Fibroblast of mammary gland (primary cell): ENCODE measurements at regions not wholly inside any gene's neighbourhood (a gene's known extent, or its start where the extent isn't known, plus 50 kb on each side); places are given as distances from the start of the nearest gene placed in this dataset.

Experiments
- DNase-seq: peaks from one replicate; pipeline ENCODE4 v3.0.0-alpha.2; 2010; ENCODE audit warnings: low read depth
- H3K4me3 ChIP-seq: 2 replicates; pipeline ENCODE4 v1.5.1; 2011; ENCODE audit warnings: low read depth, mild to moderate bottlenecking, low read length, moderate library complexity; ENCODE audit not compliant: control insufficient read depth
- TF ChIP-seq, protein P1 (sequence below): conservative IDR thresholded peaks from 2 replicates; pipeline ENCODE4 v1.5.1; 2011; ENCODE audit warnings: low read depth, low read length, inconsistent platforms; ENCODE audit not compliant: control insufficient read depth, insufficient read depth

DNA sequence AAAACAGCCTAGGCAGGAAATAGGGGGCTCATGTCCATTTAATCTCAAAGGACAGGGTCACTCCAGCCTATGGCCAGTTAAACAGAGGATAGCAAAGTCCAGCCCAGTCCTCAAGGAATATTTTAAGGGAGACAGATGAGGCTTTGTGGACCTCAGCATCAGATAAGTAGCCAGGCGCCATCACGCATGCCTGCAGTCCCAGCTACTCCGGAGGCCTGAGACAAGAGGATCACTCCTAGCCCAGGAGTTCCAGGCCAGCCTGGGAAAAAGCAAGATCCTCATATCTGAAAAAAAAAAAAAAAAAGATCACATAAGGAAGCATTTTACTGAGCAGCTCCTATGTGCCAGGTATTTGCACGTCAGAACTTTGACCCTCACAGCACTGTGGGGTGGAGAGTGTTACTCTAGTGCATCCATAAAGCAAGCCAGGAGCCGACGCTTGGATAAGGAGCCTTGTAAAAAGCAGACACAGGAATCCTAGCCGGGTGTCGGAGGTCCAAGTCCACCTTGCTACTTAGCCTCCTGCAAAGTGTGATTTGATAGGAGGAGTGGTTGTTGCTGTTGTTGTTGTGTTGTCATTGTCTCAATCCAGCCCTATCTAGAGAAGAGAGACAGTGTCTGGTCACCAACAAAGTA, 61.8 kb upstream of the DOCK1 start:
- no peak for DNase-seq
- no peak overlapping the region for H3K4me3 ChIP-seq
- TF ChIP-seq, protein P1, sequence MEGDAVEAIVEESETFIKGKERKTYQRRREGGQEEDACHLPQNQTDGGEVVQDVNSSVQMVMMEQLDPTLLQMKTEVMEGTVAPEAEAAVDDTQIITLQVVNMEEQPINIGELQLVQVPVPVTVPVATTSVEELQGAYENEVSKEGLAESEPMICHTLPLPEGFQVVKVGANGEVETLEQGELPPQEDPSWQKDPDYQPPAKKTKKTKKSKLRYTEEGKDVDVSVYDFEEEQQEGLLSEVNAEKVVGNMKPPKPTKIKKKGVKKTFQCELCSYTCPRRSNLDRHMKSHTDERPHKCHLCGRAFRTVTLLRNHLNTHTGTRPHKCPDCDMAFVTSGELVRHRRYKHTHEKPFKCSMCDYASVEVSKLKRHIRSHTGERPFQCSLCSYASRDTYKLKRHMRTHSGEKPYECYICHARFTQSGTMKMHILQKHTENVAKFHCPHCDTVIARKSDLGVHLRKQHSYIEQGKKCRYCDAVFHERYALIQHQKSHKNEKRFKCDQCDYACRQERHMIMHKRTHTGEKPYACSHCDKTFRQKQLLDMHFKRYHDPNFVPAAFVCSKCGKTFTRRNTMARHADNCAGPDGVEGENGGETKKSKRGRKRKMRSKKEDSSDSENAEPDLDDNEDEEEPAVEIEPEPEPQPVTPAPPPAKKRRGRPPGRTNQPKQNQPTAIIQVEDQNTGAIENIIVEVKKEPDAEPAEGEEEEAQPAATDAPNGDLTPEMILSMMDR: no peak

DNA sequence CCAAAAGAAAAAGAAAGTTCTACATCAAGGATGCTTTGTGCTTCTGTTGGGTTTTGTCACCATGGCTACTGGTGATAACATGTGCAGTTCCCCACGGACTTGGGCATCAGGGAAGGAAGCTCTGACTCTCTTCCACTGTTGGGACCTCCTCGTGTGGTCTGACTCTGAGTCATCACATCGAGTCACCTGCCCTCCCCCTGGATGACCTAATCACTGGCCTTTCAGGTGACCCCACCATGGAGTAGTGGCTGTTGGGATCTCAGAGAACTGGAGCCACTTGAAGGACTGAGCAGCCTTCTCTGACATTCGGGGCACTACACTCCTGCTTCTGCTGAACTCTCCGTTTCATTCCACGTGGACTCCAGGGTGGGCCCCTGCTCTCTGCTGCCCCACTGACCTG, 60.8 kb upstream of the DOCK1 start:
- peak; percentile 33 for DNase-seq
- H3K4me3 ChIP-seq: no peak overlapping the region
- TF ChIP-seq, protein P1: no peak

DNA sequence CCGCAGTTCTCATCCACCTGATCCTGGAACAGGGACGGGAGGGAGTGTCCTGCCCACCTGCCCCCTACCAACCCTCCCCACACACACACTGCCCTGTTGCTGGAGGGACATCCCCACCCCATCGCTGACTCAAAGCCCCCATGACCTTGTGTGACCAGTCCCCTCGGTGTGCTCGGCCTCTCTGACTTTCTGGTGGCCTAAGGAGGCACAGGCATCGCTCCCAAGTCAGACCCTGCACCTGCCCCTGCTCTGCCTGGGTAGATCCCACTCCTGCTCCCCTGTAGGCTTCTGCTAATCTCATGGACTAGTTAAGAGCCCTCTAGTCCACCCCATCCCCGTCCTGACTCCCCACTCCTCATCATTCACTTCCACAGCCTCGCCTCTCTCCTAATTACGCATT, 58.8 kb upstream of the DOCK1 start:
- no peak overlapping the region for H3K4me3 ChIP-seq
- no peak for DNase-seq
- TF ChIP-seq, protein P1: no peak

DNA sequence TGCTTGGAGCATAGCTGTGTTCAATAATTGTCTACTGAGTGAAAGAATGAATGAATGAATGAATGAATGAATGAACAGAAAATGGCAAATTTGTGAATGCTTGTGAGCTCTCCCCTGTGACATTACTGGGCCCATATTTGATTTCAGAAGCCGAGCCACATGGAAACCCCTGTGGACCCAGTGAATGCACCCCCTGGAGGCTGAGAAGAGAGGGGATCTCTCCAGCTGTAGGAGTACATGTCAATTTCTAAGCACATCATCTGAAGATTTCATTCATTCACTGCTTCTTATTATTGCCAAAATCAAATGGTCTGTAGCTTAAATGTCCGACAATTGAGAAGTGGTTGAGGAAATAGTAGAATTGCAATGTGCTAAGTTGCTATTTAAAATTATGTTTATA, 58.3 kb upstream of the DOCK1 start:
- H3K4me3 ChIP-seq: no peak overlapping the region
- TF ChIP-seq, protein P1: no peak
- no peak for DNase-seq

DNA sequence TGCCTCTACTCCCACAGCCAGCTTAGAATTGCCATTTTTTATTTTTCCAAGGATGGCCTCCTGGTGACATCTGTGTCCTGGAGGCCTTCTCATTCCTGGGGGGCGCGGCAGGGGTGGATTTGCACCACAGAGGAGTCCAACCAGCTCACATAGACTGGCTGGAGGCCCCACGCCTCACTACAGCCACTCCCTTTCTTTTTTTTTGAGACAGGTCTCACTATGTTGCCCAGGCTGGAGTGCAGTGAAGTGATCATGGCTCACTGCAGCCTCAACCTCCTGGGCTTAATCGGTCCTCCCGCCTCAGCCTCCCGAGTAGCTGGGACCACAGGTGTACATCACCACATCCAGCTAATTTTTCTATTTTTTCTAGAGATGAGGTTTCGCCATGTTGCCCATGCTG, 57.6 kb upstream of the DOCK1 start:
- TF ChIP-seq, protein P1: no peak
- DNase-seq: no peak
- no peak overlapping the region for H3K4me3 ChIP-seq

DNA sequence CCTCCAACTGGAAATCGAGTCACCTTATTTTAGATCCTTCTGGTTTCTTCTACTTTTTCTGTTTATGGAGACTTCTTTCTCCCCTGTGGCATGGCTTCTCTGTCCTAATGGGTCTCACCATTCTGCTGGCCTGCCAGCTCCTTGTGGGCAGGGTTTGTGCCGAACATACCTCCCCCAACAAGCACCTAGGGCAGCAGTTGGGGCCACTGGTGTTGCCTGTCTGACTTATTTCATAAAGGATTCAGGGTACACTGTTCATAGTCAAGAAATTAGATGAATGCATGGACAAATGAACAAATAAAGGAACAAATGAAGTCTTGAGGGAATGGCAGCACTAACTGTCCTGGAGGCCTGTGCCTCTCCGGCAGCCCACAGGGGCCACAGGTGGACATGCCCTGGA, 55.6 kb upstream of the DOCK1 start:
- no peak overlapping the region for H3K4me3 ChIP-seq
- DNase-seq: no peak
- TF ChIP-seq, protein P1: no peak
